Stimulated activated CD8-positive, alpha-beta memory T cell treated with anti-CD3 and anti-CD28 coated beads, Interleukin-12 subunit alpha, Interleukin-12 subunit beta, amount 100 ng/mL, for 24 hours (primary cell): ENCODE measurements at regions not wholly inside any gene's neighbourhood (a gene's known extent, or its start where the extent isn't known, plus 50 kb on each side); places are given as distances from the start of the nearest gene placed in this dataset.

ENCODE experiments used
- DNase-seq: peaks from one replicate; pipeline ENCODE4 v3.0.0-alpha.2; 2020; ENCODE audit errors: extremely low read depth

DNA sequence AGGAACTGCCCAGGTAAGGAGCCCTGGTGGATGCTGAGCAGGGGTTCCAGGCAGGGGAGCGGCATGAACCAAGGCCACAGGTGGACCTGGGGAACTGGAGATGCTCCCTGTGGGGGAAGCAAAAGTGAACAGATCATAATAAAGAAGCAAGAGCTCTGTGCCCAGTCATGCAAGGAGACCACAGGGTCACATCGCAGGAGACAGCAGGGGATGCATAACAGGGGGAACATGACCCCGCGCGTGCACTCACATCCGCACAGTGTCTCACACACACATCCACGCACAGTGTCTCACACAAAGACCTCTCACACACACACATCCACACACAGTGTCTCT is 473.3 kb upstream of the HS6ST1 start:
- no peak for DNase-seq

- no peak for DNase-seq
These were observed 473.9 kb upstream of the HS6ST1 start for GRCh38 chr2:128792476-128793054.

- no peak for DNase-seq
These were observed 474.7 kb upstream of the HS6ST1 start for GRCh38 chr2:128793404-128793803.

- no peak for DNase-seq
These were observed 475.6 kb upstream of the HS6ST1 start for GRCh38 chr2:128794285-128794684.

DNA sequence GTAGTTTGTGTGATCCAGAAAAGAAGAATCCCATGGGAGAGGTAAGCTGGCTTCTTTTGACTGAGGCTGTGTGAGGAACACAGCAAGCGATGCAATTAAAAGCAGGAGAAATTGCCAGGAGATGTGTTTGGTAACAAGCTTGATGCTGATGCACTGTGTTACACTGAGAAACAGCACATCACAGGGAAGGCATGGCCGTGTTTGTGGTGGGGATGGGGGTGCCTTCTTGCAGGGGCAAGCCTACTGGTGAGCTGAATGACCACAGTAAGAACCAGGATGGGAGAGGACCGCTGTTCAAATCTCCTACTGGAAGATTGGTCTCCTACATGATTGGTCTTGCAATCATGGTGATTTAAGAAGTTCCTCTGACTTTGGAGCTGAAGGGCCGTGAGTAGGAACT is 477.7 kb upstream of the HS6ST1 start:
- DNase-seq = no peak

DNA sequence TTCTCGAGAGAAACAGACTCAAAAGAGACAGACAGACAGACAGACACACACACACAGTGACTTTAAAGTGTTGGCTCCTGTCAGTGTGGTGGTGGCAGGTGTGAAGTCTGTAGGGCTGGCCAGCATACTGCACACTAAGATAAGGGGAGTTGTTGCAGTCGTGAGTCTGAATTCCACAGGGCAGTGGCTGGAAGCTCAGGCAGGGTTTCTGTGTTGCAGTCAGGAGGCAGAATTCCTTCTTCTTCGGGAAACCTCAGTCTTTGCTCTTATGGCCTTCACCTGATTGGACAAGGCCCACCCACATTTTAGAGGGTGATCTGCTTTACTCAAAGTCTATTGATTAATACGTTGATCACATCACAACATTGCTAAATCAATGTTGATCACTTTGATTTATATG is 478.4 kb upstream of the HS6ST1 start:
- no peak for DNase-seq

GRCh38 chr2:128797533-128797932 is 478.9 kb upstream of the HS6ST1 start:
- DNase-seq = no peak

- DNase-seq = no peak
These were observed 479.3 kb upstream of the HS6ST1 start for GRCh38 chr2:128797937-128798336.

DNA sequence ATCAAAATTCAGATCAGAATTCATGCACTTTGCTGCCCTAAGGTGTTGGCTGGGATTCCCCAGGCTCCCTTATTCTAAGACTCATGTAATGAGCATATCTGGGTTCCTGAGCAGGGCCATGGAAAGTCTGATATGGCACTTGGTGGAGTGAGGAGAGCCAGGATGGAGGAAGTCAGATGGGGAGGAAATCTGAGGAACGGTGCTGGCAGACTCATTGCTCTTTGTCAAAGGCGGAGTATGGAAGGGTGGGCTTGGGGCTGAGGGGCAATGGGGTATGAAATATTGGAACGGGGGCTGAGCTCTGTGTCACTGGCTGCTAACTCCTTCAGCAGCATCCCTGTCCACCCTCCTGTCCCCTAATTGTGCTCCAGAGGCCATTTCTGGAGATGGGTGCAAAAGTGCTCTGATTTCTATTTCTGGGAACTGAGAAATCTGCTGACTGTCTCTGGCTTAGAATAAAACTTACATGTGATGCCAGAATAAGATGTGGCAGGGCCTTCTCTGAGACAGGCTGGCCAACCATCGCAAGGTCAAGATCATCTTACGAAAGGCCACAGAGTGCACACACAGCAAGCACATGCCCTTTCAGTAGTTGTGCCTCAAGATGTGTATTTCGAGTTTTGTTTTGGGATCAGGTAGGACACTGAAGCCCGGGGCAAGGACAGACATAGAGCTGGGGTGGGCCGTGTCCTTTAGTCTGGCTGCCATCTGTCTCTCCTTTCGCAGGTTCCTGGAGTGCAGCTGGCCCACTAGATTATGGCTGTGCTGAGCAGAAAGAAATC is 480.0 kb upstream of the HS6ST1 start:
- DNase-seq = no peak

- no peak for DNase-seq
These were observed 480.6 kb upstream of the HS6ST1 start for GRCh38 chr2:128799284-128799552.

DNA sequence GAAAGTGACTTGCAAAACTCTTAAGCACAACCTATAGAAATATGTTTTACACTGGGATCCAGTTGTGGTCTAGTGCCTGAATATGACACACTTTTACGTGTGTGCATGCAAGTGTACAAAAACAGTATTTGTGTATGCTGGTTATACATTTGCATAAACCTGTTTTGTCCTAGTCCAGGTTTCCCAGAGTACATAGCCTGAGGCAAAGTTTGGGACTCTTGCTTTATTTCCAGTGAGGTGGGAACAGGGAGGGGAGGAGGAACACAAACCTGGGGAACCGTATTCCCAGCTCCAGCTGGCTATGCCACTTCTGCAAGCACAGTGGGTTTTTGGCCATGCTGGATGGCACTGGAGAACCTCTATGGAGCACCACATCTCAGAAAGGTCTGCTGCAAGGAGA is 481.1 kb upstream of the HS6ST1 start:
- DNase-seq = no peak

GRCh38 chr2:128801576-128801975 is 482.9 kb upstream of the HS6ST1 start:
- DNase-seq = no peak

GRCh38 chr2:128803222-128803621 is 484.6 kb upstream of the HS6ST1 start:
- no peak for DNase-seq

GRCh38 chr2:128805237-128805636 is 486.6 kb upstream of the HS6ST1 start:
- DNase-seq = no peak

GRCh38 chr2:128805918-128806317 is 487.2 kb upstream of the HS6ST1 start:
- DNase-seq = no peak

DNA sequence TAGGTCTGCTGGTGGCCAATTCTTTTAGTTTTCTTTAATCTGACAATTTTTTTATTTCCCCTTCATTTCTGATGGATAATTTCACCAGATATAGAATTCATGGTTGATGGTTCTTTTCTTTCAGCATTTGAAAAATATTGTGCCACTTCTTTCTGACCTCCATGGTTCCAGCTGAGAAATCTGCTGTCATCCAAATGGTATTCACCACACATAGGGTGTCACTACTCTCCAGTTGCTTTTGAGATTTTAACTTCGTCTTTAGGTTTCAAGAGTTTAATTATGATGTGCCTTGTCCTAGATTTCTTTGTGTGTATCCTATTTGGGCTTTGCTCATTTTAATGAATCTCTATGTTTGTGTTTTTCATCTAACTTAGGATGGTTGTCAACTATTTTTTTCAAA is 488.6 kb upstream of the HS6ST1 start:
- DNase-seq = no peak

- DNase-seq = no peak
These were observed 490.0 kb upstream of the HS6ST1 start for GRCh38 chr2:128808462-128809258.

- DNase-seq = no peak
These were observed 490.6 kb upstream of the HS6ST1 start for GRCh38 chr2:128809259-128809636.

- DNase-seq = no peak
These were observed 491.2 kb upstream of the HS6ST1 start for GRCh38 chr2:128809880-128810279.

DNA sequence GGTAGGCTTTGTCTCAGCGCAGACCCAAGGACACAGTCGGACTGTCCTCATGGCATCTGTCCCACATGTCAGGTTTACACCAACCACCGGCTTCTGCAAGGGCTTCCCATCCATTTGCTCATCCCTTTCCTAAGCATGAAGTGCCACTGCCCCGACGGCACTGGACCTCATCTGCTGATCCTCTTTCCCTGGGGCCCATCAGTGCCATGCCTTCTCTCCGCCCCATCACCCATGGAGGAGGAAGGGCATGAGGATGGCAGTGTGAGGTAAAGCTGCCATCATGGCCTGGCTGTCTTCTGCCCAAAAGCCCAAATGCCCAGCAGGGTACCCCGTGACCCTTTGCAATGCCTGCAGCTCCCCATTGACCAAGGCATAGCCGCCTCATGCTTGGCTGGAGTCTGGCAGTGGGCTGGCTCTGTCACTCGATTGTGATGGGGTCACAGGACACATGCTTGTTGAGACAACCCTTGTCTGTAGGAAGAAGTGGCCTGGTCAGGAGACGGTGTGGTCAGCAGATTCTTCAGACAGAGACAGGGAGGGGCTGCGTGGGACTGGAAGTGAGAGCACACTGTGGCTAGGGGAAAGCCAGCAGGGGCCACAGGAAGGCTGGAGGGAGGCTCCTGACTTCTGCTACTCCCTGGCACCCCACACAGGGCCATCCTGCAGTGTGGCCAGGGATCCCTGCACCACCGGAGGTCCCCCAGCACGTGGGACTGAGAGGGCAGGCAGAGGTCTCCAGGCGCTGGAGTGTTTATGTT is 493.7 kb upstream of the HS6ST1 start:
- no peak for DNase-seq

GRCh38 chr2:128813352-128814034 is 494.8 kb upstream of the HS6ST1 start:
- no peak for DNase-seq

DNA sequence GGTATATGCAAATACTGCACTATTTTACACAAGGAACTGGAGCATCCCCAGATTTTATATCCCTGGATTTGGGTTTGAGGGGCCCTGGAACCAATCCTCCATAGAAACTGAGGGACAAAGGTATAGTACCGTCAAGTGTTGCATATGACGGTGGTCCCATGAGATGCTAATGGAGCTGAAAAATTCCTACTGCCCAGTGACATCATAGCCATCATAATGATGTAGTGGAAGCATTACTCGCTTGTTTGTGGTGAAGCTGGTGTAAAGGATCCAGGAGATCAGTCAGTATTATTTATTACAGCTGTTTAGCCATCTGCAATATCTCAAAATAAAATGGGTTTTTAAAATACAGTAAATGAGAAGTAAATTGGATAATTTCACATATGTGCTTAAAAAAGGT is 496.6 kb upstream of the HS6ST1 start:
- DNase-seq = no peak
